ENCODE measurements at regions not wholly inside any gene's neighbourhood (a gene's known extent, or its start where the extent isn't known, plus 50 kb on each side); places are given as distances from the start of the nearest gene placed in this dataset.

- no peak for TF ChIP-seq CTCF (IDR thresholded peaks at IDR 0.05)
- TF ChIP-seq POLR2AphosphoS5 (IDR thresholded peaks at IDR 0.05): no peak
- TF ChIP-seq EP300 (IDR thresholded peaks at IDR 0.05): no peak
Measured at GRCh38 chr6:81450180-81450579, 302.3 kb downstream of the TENT5A start.

Measured in esophagus muscularis mucosa (tissue), 4 donors.